Activated CD4-positive, alpha-beta T cell treated with anti-CD3 and anti-CD28 coated beads for 1 hour (primary cell): ENCODE measurements at regions not wholly inside any gene's neighbourhood (a gene's known extent, or its start where the extent isn't known, plus 50 kb on each side); places are given as distances from the start of the nearest gene placed in this dataset.

Experiments used
- DNase-seq: peaks from one replicate; pipeline ENCODE4 v3.0.0-alpha.2; 2020

DNA sequence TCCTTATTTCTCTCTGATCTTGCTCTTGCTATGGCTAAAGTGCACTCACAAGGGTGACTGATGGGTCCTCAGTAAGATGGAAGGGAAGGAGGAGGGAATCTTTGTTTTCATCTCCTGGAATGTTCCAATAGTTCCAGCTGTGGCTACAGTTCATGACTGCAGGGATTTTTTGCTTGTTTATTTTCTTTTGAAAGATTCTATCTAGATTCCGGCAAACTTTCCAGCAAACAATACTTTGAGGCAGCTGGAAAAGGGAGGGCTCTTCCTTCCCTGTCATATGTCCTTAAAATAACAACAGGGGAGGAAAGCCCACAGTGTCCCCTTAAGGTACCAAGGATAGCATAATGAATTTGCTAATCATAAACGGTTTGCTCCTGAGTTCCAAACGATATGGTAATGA is 111.3 kb upstream of the SLC14A2 start:
- DNase-seq: no peak

DNA sequence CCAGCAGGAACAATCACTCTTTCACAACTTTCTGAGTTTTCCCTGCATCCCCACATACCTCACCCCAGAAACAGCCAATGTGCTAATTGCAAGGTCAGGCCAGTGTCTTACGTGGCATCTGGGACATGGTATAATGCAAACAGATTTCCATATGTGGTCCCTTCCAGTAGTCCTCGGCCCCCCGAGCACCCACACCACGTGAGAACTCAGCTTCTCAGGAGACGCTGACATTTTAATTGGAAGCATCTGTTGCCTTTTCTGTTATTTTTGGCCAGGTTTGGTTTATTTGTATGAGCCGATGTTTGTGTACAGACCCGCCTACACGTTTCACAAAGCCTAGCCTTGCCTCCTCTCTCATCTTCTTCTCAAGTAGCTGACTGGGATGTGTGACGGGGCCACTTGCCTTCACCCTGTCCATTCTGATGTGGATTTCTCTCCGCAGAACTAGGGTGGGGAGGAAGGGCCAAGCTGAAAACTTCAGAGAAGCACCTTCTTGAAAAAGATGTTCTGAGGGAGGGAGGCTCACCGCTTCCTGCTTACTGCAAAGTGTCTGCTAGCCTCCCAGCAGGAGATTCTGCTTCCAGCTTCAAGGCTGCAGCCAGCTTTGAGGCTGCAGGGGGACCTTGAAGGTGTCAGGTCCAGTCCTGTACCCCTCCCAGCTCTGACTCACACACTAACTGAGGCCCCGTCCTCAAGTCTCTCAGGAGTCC is 109.6 kb upstream of the SLC14A2 start:
- no peak for DNase-seq

DNA sequence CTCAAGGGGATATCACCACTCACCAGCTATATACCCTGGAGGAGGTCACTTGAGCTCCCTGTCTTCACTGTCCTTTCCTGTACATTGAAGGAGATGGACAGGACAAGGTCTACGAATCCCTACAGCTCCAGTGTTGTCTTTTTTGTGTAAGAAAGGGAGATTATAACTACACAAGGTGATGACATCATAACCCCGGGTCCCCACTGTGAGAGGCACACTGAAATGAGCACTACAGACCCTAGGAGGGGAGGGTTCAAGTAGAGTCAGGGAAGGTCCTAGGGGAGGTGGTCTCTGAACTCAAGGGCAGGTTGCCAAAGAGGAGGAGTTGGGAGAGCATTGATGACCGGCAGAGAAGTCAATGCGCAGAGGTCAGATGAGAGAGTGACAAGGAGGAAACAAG is 108.3 kb upstream of the SLC14A2 start:
- DNase-seq: no peak

DNA sequence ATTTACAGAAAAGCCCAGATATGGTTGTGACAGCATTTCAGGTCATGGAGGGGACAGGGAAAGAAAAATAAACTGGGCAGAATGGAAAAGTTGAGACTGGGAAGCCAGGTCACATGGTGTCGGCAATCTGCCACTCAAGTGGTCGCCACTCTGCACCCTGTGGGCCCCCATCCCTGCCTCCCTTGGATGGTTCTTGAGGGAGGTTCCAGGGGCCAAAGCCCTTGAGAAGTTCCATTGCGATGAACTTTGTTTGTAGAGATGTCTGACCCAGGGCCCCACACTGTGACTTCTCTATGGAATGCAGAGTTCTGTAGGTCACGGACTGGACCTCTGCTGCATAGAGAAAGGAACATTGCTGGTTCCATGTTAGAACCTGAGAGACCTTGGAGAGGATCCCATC is 105.7 kb upstream of the SLC14A2 start:
- DNase-seq: no peak

DNA sequence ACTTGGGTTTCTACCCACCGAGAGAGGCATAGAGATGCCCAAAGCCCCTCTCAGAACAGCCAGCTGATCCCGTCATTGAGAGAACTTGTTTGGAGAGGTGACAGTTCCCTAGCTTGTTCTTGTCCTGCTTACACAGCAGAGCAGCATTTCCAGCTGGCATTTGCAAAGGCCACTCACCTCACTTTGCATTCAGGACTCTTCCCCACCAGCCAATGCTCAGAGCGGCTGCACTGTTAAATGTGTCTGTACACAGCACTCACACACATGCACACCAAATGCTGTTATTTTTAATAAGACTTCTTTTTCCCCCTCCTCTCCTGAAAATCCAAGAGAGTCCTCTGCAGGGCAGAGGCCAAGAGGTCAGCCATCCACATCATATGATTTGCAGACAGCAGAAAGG is 104.6 kb upstream of the SLC14A2 start:
- DNase-seq: no peak

DNA sequence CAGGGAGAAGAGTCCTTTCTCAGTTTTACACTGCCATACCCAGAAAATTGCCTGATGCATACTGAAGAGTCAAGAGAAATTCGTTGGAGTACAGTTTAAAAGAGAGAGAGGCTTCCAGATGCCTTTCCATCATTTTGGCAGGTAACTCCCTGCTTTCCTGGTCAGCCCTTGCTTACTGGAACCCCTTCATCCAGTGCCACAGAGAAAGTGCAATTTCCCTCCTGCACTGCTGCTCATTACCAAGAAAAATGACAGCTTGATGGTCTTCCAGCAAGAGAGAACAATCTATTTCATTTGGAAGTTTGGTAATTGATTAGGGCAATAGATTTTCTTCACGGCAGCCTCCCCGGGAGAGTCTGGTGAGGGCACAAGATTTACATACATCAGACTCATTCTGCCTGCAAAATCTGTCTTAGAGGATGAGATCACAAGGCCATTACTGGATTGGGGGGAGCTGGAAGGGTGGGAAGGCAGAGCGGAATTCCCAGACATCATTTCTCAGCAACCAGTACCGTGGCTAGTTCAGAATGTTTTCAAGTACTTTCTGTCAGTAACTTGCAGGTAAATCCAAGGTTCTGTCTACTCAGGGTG is 102.8 kb upstream of the SLC14A2 start:
- DNase-seq: no peak

DNA sequence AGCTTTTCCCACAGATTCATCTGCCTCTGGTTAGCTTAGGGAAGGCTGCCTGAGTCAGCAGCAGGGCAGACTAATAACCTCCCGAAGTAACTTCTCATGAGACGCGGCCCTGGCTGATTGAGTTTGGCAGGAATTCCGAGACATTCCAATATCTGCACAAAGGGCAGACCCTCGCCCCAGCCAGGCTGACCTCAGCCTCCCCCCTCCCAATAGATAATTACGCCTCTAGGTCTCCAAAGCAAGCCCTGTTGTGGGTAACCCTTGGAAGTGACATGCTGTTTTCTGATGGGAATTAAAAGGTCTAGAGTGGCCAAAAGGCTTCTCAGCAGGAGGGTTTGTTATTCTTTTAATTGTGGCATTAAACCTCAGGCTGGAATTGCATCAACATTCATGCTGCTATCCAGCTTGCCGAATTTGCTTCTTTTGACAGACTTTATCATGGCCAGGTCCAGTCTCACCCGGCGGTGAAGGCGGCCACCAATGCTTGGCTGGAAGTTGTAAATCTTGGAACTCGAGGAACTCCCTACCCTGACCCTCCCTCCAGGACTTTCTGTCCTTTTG is 98.0 kb upstream of the SLC14A2 start:
- no peak for DNase-seq

DNA sequence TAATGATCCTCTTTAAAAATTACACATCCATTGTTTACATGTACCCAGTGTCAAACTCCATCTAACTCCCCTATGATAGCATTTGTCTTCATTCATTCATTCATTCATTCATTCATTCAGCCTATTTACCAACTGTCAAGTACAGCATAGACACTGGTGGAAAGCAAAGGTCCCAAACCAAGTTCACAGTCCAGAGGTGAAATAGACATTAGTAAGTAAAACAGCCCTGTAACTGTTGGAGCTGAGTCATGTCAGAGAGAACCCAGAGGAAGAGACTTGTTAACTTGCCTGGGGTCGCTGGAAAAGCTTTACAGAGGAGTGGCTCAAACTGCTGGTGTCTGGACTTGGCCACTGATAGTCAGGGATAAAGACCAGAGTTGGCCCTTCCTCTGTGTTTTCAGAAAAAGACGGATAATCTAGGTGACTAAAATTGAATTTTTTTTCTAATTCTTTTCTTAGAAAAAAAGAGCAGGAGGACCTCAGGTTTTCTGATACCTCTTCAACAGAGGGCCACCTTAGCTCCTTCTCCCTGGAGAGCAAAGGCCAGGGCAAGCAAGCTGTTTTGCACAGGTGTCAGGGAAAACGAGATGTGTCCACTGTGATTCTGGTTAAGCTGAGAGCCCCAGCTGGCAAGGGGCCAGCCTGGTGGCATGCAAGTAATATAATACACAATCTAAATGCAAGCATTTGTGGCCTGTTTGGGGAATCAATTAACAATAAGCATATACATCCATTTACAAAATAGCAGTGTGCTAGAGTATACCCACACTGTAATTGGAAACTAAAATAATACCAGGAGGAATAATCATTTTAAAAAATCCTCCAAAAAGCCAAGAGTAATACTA is 96.7 kb upstream of the SLC14A2 start:
- DNase-seq: no peak

DNA sequence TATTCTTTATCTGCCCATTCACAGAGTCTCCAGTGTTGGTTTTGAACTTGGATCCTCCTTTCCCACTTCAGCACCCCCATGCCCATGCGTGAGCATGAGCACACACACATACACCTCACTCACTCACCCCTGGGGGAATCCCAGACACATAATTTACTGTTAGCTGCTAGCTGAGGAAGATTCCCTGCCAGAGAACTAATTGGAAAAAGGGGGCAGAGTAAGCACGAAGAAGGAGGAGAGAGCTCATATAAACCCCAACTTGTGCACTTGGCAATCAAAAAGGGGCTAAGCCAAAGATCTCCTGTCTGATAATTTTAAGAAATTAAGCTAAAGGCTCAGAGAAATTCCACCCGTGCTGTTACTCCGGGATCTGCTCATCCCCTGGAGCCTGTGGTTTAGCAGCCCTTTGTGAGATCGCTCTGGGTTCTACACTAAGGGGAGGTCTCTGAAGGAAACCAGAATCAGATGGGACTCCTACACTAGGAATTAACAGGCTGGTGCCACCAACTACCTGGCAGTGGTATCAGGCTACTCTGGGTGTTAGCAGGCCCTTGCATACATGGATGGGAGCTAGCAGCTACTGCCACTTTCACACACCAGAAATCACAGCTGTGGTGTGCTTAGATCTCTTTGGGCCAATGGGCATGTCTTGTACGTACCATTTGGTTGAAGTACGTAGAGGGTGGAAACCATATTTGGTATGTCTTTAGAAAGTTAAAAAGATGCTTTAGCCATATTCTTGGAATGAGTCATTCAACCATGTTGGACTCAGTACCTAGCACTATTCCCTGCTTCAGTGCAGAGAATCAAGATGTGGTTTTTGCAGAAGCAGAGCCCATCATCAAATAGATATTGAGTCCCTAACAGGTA is 95.6 kb upstream of the SLC14A2 start:
- no peak for DNase-seq

DNA sequence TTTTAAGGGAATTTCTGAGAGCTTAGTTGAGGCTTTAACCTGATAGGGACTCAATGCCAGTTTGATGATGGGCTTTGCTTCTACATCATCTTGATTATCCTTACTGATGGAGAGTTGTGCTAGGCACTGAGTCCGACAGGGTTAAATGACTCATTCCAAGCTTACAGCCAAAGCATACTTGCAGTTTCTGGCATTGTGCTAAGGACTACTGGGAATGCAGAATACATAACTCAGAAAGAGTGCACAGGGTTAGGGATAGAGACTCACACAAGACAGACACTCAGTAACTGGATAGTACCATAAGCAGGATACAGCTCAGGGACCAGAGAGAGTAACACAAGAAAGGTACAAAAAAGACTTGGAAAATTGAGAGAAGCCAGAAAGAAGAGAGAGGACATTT is 94.1 kb upstream of the SLC14A2 start:
- DNase-seq: no peak

DNA sequence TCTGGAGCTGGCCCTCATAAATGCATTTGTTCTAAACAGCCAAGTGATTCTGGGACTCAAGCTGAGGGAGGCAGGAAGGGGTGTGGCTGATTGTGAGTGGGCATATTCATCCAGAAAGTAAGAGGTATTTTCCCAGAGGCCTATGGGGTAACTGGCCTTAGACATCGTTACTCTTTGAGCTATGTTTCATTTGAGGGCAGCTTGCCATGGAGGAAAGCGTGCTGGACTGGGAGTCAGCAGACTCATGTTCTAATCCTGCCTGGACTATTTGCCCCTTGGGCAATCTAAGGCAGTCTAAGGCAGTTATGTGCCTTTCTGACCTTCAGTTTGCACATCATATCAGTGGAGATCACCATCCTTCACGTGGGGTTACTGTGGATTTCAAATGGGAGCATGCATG is 93.5 kb upstream of the SLC14A2 start:
- no peak for DNase-seq

DNA sequence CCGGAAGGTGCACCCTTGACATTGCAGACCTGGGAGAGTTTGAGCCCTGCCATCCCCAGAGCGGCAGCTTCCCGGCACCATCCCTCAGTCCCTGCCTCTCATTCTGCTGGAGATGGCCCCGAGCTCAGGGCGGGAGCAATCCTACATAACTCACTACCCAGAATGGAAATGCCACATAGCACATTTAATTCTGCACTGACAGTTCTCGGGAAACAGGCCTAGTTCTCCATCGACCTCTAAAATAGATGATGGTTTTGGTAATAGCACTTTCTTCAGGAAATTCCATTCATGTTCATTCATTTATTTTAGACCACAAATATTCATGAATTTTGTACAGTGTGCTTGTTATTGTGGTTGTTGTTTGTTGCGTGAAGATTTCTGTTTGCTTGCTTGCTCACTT is 92.9 kb upstream of the SLC14A2 start:
- DNase-seq: no peak

DNA sequence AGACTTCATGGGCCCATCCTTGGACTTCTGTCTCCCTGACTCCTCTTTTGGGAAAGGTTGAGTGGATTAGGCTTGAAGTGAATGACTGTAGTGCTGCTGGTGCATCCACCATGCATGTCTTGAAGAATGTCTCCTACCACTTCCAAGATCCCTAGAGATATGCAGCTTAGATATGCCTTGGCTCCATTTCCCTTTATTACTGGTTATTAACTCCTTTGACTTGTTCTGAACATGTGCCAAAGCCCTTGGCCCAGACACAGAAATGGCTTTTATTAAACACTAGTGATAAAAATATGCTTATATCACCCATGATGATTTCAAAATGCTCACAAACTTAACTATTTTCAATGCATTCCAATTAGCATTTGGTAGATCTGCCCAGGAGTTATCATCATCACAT is 90.0 kb upstream of the SLC14A2 start:
- no peak for DNase-seq

DNA sequence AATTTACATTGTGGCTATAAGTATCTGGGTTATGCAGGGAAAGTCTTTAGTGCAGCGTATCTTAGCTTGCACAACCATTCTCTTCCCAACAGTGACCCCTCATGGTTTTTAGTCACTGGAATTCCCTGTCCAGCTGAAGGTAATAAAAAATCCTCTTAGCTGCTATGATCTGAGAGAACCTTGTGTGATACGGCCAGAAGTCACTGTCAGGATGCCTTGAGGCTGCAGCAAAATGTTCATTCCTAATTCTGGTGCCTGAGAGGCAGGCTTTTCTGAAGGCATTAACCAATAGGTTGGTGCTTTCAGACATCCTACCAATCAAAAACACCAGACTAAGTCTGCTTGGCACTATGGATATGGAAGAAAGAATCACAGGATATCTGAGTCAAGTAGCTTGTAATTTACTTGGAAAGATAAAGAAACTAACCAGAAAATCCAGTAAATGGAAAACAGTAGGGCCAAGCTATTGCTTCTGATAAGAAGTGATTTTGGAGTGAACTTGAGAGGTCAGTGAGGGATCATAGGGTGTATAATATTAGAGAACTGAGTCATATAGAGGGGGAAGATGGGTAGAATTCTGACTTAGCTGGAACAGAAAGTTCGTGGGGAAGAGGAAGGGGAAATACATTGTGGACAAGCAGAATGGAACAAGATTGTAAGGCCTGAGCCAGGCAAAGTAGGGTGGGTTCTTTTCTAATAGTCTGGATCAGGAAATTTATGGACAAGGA is 89.0 kb upstream of the SLC14A2 start:
- DNase-seq: no peak

DNA sequence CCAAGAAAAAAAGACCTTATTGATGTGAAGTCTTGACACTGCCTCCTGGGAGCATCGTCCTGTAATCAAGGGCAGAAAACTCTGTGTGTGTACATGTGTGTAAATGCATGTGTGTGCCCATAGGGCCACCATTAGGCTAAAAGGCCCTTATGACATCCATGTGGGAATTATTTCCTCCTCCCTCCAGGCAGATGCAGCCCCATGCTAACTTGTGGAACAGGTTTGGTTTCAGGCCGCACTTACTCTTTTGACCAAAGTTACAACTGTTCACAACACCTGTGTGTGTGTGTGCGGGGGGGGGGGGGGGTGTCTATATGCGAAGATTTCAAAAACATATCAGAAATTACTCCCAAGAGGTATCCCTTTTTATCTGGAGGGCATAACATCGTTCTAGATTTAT is 87.4 kb upstream of the SLC14A2 start:
- no peak for DNase-seq

DNA sequence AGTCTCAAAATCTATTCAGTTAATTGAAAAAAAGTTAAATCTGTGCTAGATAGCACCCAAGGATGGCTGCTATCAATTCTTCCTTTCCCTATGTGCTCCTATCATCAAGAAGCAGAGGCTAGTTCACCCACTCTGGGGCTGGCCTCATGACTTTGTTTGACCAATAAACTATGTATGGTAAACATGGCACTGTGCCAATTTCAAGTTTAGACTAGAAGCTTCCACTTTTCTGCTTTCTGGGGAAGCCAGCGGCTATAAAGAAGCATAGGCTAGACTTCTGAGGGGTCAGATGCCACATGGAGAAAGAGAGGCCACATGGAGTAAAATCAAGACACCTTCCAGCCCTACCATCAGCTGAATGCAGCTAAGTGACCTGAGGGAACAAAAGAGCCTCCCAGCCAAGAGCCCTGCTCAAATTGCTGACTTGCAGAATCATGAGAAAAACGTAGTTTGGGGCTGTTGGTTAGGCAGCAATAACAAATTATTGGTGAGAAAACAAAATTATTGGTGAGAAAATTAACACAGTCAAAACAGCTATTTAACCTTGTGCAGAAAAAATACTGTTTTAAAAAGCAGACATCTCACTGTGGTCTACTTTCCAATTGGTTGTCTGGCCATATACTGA is 86.5 kb upstream of the SLC14A2 start:
- no peak for DNase-seq

DNA sequence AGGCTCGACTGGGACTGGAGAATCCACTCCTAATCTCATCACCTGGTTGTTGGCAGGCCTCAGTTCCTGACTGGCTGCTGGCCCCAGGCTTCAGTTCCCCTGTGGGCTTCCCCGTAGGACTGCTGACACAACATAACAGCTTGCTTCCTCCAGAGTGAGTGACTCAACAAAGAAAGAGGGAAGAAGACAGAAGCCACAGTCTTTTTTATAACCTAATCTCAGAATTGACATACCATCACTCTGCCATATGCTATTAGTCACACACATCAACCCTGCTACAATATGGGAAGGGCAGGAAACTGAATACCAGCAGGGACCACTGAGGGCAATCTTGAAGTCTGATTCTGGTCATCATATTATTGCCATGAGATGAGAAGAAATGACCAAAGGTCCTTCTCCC is 76.8 kb upstream of the SLC14A2 start:
- DNase-seq: no peak

DNA sequence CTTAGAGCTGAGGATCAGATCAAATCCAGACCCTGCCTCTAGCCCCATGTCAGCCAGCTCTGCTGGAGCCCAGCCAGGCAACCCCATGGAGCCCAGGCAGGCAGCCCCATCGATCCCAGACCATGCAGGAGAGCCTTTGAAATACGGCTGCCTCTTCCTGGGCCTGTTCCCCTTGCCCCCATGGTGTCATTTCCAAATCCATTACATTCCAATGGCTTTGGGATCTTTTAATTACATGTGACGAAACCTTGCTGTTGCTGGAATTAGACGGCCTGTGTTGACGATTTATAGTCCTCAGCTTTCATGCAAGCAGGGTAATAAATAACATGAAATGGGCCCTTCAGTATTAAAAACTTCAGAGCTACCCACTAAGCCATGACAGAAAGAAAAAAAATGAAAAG is 75.8 kb upstream of the SLC14A2 start:
- no peak for DNase-seq

DNA sequence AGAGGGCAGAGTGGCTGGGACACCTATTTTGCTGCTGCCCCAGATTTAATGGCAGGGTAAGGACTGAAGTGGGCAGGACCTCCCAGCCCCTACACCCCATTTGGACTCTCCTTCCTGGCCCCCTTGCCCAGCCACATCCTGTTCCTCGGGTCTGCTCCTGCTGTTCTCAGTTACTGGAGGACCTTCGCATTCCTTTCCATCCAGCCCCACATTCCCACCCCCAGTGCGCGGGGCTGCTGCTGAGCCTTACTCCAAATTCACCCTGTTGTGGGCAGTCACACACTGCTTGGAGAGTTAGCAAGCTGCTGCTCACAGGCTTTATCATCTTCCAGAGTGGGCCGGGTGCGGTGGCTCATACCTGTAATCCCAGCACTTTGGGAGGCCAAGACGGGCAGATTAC is 75.2 kb upstream of the SLC14A2 start:
- DNase-seq: no peak

DNA sequence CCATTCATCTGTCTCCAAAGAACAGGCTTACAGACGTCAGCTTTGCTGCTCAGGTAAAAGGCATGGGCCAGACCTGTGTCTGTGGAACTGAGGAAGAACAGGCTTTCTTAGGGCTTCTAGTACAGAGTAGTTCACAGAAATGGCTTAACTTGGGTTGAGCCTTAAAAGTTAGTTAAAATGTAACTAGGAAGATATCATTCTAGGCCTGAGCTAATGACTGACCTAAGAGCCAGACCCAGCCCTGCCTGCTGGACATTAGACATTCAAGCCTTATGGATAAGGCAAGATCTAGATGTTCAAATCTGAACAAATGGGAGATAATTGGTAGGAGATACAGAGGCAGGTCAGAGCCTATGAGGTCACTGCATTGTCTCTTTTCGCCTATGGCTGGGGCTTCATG is 73.9 kb upstream of the SLC14A2 start:
- DNase-seq: no peak

DNA sequence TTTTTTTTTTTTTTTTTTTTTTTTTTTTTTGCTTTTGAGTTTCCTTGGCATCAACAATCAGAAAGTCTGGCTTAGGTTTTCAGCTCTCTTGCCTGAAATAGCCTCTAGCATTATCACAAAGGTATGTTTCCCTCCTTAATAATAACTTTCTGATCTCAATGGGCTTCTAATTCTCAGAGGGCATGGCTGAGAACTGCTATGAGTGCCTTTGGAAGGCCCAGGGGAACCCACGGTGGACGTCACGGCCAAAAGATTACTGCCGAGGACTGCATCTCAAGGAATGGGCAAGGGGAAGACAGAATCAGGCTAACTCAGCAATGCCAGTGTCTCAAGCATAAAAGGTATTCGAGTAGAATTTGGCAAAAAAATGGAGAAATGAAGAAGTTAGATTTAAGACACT is 73.2 kb upstream of the SLC14A2 start:
- no peak for DNase-seq

DNA sequence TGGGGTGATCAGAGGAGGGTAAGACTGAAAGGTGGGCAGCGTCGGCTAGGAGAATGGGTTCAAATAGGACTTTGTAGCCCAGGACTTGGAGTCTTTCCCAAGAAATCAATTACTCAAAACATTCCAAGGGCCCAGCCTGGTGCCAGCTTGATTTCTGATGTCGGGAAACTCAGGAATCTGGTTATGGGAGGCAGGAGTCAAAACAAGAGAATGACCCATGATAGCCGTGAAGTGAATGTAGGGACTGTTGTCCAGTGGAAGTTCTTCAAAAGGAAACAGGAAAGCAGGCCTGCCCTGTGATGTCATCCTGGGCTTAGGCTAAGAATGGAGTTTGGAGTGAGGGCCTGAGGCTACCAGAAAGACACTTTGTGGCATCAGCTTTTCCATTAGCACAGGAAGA is 67.4 kb upstream of the SLC14A2 start:
- no peak for DNase-seq
